COR-L47 (cell line): ENCODE measurements at regions not wholly inside any gene's neighbourhood (a gene's known extent, or its start where the extent isn't known, plus 50 kb on each side); places are given as distances from the start of the nearest gene placed in this dataset.

Experiments used
- DNase-seq: peaks from one replicate; lab custom pipeline; 2025; lab: John Stamatoyannopoulos, UW

DNA sequence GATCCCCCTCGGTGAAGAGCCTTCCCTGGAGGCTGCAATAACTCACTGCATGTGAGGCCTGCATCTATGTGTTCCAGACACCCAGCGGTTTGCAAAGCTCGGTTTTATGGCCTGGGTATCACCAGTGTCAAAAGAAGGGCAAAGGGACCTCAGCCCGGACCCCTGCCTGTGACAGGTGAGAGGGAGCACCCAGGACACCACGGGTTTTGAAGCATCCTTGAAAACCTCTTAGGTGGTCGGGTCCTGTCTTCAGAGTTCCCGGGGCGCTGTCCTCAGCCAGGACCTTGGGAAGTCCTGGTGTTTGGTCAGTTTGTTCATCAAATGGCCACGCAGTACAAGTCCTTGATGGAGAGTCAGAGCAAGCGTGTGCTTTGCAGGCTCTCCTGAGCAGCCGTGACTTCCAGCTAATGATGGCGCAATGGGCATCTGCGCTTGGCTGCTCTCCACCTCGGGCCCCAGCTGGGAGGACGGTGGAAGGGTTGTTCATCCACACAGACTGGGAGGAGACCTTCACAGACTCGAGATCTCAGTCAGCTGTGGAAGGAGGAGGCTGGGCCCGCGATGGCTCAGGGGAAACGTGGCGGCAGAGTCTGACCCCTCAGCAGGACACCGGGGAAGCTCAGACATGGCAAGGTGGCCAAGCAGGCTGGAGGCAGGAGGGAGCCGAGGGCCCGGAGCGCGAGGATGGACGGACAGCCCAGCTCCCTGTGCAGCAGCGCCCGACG, 113.1 kb upstream of the GPC1 start:
- no peak for DNase-seq

GRCh38 chr2:240322991-240323390, 112.5 kb upstream of the GPC1 start:
- DNase-seq: no peak

DNA sequence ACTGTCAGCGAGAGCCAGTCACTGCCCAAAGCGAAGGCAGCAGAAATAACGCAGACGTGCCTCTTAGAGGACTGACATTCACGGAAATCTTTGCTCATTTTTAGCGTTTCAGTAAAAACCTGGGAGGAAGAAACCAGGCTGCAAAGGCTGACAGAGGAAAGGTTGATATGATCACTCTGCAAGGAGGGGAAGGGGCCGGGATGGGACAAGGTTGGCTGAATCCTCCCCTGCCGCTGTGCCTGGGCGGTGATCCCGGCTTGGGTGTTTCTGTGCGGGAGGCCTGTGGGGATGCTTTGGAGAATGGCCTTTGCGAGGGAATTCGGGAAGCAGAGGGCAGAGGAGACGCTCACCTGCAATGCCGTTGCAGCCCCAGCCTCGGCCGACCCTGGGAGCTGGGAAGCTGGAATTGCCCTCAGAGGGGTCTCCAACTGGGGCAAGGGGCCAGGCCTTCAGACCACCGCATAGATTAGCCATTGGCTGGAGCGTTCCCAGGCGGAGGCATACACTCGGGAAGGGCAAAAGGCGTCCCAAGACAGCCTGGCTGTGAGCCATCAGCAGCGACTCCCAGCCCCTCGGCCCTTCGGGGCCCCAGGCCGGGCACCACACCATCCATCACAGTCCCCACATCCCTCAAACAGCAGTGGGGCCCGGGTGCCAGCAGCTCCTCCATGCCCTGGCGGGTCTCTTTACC, 111.7 kb upstream of the GPC1 start:
- DNase-seq: no peak

GRCh38 chr2:240324312-240325015, 111.0 kb upstream of the GPC1 start:
- no peak for DNase-seq

DNA sequence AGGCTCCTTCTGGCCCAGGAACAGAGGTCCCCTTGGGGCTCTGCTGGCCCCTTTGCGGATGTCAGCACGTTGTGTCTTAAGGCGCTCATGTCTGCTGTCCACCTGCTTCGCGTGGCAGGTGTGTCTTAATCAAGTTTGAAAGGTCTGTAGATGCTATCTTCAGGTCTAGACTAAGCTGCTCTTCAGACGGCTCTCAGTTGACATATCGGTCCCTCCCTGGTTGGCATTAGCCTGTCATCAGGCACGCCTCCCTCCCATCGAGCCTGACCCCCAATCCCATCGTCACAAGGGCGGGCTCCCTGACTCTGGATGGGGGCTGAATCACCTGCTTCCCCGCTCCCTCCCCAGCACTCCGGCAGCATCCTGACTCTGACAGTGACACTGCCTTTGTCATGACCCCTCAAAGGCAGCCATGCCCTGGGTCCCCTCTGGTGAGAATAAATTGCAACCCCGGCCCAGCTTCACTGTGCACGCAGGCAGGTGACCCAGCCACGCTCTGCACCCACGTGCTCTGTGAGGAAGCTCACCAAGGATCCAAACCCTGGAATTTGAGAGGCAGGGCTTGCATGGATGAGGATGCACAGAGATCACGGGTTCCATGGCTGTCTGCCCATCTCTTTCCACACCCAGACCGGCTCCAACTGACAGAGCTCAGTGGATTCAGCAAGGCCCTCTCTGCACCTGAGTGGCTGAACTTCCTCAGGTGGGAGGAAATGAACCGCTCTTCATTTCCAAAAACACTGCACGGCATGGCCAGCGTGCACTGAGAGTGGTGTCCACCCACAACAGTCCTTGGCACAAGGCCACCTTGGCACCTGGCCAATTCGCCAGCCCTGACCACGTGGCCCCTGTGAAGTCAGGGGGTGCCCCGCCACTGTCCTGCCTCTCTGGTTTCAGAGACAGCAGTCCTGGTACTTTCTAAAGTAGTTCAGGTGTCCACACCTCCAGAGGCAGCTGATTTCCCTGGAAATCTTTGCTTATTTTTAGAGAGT, 110.2 kb upstream of the GPC1 start:
- peak; percentile 15 for DNase-seq

DNA sequence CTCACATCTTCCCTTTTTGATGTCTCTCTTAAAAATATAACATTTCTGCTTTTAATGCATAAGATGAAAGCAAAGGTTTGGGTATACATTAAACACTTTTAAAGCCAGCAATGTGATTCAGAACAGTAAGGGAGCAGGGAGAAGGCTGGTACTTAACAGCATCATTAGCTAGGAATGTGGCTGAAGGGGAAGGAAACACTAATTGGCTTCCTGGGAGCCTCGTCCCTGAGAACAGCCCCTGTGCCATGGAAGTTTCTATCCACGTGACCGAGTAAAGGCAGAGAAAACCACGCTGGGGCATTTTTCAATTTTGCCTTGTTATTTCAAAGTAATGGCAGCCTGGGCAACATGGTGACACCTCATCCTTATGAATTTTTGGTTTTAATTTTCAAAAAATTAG, 109.2 kb upstream of the GPC1 start:
- DNase-seq: no peak

GRCh38 chr2:240326886-240327285, 108.6 kb upstream of the GPC1 start:
- no peak for DNase-seq

- no peak for DNase-seq
Measured at GRCh38 chr2:240327566-240327965, 107.9 kb upstream of the GPC1 start.

DNA sequence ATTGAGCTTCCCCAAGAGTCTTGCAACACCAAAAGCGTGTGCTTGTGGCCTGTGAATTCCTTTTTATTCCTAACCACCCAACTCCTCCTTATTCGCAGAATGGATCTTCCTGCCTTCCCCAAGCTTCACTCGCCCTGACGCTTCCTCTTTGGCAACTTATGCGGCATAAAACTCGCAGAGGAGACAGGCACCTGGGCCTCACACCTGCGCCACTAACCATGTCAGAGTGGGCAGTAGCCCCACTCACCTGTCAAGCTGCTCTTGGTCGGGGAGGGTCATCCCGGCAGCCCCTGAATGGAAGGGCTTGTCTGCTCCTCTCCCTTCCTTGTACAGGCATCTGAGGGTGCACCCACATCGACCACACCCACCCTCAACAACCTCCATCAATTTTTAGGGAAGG, 106.9 kb upstream of the GPC1 start:
- no peak for DNase-seq

DNA sequence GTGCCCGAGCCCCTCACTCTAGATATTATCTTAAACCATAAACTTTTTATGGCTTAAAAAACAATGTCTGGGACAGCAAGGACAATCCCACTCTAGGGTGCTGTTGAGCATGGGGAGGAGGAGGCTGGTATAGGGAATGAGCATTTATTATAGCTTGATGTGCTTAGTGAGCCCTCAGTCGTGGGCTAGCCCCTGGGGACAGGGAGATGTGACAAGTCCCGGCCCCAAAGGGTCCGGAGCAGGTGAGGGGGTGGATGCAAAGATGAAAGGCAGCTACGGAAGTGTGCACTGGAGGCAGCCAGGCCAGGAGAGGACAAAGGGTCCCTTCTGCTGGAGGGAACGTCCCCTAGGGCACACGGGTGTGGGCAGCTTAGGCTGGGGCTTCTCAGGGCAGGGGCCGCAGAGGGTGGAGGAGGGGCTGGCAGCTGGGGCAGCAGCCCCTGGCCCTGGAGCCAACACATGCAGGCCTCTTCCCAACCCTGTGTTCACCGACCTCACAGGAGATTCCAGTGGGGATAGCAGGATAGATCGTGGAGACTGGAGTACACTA, 106.3 kb upstream of the GPC1 start:
- DNase-seq: no peak

- DNase-seq: no peak
Measured at GRCh38 chr2:240329778-240330177, 105.7 kb upstream of the GPC1 start.

- no peak for DNase-seq
Measured at GRCh38 chr2:240333985-240334384, 101.5 kb upstream of the GPC1 start.

- no peak for DNase-seq
Measured at GRCh38 chr2:240335061-240335460, 100.4 kb upstream of the GPC1 start.

DNA sequence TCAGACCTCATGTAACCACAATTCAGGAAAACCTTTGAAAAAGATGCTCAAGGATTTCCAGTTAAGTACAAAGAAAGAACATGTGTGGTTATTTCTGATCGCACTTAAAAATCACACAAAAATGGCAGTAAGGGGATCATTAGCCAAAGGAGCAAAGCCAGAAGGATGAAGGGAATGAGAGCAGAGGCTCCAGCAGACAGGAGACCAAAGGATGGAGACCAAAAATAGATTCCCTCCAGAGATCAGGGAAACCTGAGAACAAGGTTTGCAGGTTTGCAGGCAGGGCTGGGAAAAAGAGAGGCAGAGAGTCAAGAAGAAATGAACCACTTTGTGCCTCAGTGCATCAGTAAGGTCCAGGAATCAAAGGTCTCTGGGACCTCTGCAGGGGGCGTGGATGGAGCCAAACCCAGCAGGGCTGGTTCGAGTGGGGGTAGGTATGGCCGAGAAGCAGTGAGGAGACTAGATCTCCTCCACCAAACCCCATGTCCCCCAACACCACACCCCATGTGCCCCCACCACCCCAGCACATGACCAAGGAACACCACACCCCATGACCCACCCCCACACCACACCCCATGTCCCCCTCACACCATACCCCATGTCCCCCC, 98.5 kb upstream of the GPC1 start:
- no peak for DNase-seq

DNA sequence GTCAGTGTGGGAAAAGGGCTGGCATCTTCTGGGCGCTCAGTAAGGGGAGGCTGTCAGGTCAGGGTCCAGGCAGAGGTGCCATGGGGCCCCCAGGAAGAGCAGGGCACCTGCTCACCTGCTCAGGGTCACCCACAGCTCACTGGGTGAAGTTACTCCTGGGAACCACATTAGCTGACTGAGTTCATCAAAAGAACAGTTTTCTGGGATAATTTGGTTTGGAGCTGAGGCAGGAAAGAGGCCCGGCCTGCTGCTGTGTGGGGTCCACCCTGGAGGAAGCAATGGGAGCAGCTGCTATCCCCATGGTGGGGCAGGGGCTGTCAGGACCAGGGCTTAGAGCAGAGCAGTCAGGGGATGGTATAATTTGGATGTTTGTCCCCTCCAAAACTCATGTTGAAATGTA, 97.2 kb upstream of the GPC1 start:
- no peak for DNase-seq

GRCh38 chr2:240339411-240340360, 95.8 kb upstream of the GPC1 start:
- DNase-seq: no peak

DNA sequence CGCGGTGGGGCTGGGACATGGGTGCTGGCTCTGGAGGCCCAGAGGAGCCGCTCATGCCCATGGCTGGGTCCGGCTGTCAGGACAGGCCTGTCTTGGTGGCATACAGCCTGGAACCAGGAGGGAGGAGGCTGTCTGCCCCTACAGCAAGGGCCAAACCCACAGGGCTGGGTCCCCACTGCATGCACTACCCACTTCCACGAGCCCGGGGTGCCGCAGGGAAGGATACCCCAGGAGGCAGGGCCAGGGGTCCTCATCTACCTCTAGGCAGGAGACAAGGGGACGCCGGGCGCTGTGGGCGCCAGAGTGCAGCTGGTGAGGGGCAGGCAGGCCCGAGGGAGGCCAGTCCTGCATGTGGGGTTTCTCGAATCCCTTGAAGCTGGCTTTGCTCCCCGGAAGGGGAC, 95.1 kb upstream of the GPC1 start:
- no peak for DNase-seq

DNA sequence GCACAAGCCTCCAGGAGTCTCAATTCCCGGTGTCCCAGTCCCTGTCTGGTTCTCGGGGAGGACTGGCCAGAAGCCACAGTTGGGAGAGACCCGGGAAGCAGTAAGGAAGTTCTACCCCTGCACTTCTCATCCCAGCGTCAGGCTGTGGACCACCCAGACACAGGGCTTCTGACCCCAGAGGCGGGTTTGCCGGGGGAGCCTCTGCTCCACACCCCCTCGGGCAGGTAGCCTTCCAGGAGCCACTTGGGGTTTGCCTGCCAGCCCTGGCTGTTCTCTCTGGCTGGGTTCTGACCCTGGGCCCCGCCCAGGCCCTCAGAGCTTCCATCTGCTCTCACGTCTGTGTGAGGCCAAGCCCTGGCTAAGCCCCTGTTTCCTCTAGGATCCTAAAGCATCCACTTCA, 94.4 kb upstream of the GPC1 start:
- DNase-seq: no peak

- DNase-seq: no peak
Measured at GRCh38 chr2:240343548-240343947, 91.9 kb upstream of the GPC1 start.

GRCh38 chr2:240344904-240345303, 90.6 kb upstream of the GPC1 start:
- no peak for DNase-seq
